Liver (tissue), 3 donors: ENCODE measurements at regions not wholly inside any gene's neighbourhood (a gene's known extent, or its start where the extent isn't known, plus 50 kb on each side); places are given as distances from the start of the nearest gene placed in this dataset.

Experiments used
- NR2F2 ChIP-seq: IDR thresholded peaks from 2 replicates; pipeline ENCODE4 v1.6.1; 2016; ENCODE audit warnings: antibody characterized with exemption
- RAD21 ChIP-seq, 2 donors: IDR thresholded peaks; 2 replicates each; pipeline ENCODE4 v1.6.1; 2016; ENCODE audit warnings: antibody characterized with exemption in 2 of 2, mild to moderate bottlenecking in 2 of 2
- RXRA ChIP-seq, 2 donors: IDR thresholded peaks; 2 replicates each; pipeline ENCODE4 v1.6.1; 2017 to 2018; ENCODE audit warnings: antibody characterized with exemption in 2 of 2, mild to moderate bottlenecking in 1 of 2
- SP1 ChIP-seq: IDR thresholded peaks from 2 replicates; pipeline ENCODE4 v1.6.1; 2018; ENCODE audit warnings: antibody characterized with exemption, mild to moderate bottlenecking
- TF ChIP-seq, protein P1 (sequence below): fragments of 150-350 bp; IDR thresholded peaks from 2 replicates; pipeline ENCODE4 v1.5.1; 2017; ENCODE audit warnings: improper control_type of control experiment, low read depth, low read length; ENCODE audit not compliant: missing input control
- TF ChIP-seq, protein P2 (sequence below): IDR thresholded peaks from 2 replicates; pipeline ENCODE4 v1.6.1; 2016; ENCODE audit warnings: antibody characterized with exemption
- TF ChIP-seq, protein P3 (sequence below): IDR thresholded peaks from 2 replicates; pipeline ENCODE4 v1.6.1; 2016; ENCODE audit warnings: antibody characterized with exemption, mild to moderate bottlenecking
- donor health status: healthy.
- donor health status: healthy.

DNA sequence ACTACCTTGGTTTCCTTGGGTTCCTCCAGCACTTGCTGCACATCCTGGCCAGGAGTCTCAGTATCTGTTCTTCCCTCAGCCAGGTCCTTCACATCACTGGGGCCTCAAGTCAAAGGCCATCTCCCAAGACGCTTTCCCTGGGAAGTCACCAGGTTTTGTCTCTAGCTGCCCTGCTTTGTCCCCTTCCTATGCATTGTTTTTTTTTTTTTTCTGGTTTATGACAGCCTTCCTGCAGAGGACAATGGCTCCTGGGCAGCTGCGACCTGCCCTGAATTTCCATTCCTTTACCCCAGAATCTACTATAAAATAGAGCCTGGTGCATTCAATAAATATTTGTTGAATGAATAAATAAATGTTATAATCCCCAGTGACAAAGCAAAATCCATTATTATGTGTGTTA, 687.3 kb downstream of the QKI start:
- TF ChIP-seq, protein P1, sequence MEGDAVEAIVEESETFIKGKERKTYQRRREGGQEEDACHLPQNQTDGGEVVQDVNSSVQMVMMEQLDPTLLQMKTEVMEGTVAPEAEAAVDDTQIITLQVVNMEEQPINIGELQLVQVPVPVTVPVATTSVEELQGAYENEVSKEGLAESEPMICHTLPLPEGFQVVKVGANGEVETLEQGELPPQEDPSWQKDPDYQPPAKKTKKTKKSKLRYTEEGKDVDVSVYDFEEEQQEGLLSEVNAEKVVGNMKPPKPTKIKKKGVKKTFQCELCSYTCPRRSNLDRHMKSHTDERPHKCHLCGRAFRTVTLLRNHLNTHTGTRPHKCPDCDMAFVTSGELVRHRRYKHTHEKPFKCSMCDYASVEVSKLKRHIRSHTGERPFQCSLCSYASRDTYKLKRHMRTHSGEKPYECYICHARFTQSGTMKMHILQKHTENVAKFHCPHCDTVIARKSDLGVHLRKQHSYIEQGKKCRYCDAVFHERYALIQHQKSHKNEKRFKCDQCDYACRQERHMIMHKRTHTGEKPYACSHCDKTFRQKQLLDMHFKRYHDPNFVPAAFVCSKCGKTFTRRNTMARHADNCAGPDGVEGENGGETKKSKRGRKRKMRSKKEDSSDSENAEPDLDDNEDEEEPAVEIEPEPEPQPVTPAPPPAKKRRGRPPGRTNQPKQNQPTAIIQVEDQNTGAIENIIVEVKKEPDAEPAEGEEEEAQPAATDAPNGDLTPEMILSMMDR, result no peak
- TF ChIP-seq, protein P2, sequence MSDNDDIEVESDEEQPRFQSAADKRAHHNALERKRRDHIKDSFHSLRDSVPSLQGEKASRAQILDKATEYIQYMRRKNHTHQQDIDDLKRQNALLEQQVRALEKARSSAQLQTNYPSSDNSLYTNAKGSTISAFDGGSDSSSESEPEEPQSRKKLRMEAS, result no peak
- TF ChIP-seq NR2F2, result no peak
- TF ChIP-seq RXRA (IDR thresholded peaks at IDR 0.05), result no peak
- no peak for TF ChIP-seq RAD21 (IDR thresholded peaks at IDR 0.05)
- TF ChIP-seq SP1, result no peak
- TF ChIP-seq, protein P3, sequence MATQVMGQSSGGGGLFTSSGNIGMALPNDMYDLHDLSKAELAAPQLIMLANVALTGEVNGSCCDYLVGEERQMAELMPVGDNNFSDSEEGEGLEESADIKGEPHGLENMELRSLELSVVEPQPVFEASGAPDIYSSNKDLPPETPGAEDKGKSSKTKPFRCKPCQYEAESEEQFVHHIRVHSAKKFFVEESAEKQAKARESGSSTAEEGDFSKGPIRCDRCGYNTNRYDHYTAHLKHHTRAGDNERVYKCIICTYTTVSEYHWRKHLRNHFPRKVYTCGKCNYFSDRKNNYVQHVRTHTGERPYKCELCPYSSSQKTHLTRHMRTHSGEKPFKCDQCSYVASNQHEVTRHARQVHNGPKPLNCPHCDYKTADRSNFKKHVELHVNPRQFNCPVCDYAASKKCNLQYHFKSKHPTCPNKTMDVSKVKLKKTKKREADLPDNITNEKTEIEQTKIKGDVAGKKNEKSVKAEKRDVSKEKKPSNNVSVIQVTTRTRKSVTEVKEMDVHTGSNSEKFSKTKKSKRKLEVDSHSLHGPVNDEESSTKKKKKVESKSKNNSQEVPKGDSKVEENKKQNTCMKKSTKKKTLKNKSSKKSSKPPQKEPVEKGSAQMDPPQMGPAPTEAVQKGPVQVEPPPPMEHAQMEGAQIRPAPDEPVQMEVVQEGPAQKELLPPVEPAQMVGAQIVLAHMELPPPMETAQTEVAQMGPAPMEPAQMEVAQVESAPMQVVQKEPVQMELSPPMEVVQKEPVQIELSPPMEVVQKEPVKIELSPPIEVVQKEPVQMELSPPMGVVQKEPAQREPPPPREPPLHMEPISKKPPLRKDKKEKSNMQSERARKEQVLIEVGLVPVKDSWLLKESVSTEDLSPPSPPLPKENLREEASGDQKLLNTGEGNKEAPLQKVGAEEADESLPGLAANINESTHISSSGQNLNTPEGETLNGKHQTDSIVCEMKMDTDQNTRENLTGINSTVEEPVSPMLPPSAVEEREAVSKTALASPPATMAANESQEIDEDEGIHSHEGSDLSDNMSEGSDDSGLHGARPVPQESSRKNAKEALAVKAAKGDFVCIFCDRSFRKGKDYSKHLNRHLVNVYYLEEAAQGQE, result no peak
